GM23248 (cell line): ENCODE measurements at regions not wholly inside any gene's neighbourhood (a gene's known extent, or its start where the extent isn't known, plus 50 kb on each side); places are given as distances from the start of the nearest gene placed in this dataset.

Experiments
- EZH2 ChIP-seq: fragments of 200-600 bp; sonication (generic); IDR thresholded peaks from 2 replicates; pipeline ENCODE4 v1.6.1; 2018; ENCODE audit warnings: antibody characterized with exemption, mild to moderate bottlenecking; ENCODE audit not compliant: insufficient read depth, poor library complexity, severe bottlenecking
- EZH2phosphoT487 ChIP-seq: fragments of 200-600 bp; sonication (generic); IDR thresholded peaks from 2 replicates; pipeline ENCODE4 v1.6.1; 2018; ENCODE audit warnings: antibody characterized with exemption, moderate library complexity, mild to moderate bottlenecking, low read depth; ENCODE audit not compliant: insufficient read depth

- no peak for TF ChIP-seq EZH2
- TF ChIP-seq EZH2phosphoT487: no peak
Observed at GRCh38 chr5:27462936-27463335, 424.6 kb upstream of the CDH9 start.
